NCI-H2107 (cell line): ENCODE measurements at regions not wholly inside any gene's neighbourhood (a gene's known extent, or its start where the extent isn't known, plus 50 kb on each side); places are given as distances from the start of the nearest gene placed in this dataset.

Experiments
- DNase-seq: peaks from one replicate; lab custom pipeline; 2025; lab: John Stamatoyannopoulos, UW

GRCh38 chr13:29996316-29996715 is 145.9 kb upstream of the UBL3 start:
- DNase-seq: no peak

GRCh38 chr13:29994911-29995595 is 144.6 kb upstream of the UBL3 start:
- no peak for DNase-seq

GRCh38 chr13:29993716-29994488 is 143.5 kb upstream of the UBL3 start:
- no peak for DNase-seq

DNA sequence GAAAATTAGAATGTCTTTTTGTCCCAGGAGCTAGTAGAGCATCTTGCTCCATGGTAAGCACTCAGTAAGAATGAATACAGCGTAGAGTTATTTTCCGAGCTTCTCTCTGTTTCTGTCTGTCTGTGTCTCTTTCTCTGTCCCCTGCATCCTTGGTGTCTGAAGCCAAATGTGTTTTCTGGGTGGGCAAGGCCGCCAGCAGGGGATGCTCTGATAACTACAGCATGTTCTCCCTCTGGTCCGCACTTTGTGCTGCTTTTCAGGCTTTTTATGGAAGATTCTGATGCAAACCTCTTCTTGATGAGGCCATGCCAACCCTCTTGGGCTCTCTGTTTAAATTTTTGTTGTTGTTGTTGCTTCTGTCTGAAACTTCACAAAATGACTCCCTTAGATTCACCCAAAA is 142.8 kb upstream of the UBL3 start:
- DNase-seq: no peak

DNA sequence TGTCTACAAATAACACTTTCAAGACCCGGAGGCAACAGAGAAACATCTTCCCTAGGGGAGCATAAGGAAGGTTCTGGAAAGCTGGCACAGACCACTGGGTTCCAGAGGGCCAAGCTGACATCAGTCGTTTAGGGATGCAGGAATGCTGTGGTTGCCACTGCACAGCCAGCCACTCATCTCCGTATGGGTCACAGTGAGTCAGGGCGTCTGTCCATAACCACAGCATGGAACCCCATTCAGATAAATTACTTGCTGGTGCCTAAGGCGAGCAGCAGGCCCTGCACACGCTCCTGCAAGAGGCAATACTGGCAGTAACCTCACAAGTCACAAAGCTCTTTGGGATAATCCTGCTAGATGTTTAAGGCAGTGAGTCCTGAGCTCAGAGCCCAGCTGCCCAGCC is 140.9 kb upstream of the UBL3 start:
- DNase-seq: no peak

DNA sequence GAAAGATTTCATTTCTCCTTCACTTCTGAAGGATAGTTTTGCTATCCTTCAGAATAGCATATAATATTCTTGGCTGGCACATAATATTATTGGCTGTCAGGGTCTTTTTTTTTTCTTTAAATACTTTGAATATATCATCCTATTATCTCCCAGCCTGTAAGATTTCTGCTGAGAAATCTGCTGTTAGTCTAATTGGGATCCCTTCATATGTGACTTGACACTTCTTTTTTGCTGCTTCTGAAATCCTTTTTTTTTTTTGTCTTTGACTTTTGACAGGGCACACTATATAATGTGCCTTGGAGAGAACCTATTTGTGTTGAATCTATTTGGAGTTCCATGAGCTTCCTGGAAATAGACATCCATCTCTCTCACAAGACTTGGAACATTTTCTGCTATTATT is 136.9 kb upstream of the UBL3 start:
- DNase-seq: no peak

- no peak for DNase-seq
Observed at GRCh38 chr13:29980339-29980738, 129.9 kb upstream of the UBL3 start.

DNA sequence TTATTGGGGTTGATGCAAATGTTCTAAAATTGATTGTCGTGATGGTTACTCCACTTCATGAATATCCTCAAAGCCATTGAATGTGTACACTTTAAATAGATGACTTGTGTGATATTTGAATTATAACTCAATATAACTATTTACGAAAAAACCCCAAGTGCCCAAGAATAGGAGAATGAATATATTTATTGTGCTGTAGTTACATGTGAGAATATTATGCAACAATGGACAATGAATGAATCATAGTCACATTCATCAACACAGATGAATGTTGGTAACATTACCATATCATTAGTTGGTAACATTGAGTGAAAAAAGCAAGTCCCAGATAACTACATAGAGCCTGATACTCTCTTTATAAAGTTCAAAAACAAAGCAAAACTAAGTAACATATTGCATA is 127.8 kb upstream of the UBL3 start:
- DNase-seq: no peak

- DNase-seq: no peak
Observed at GRCh38 chr13:29977476-29978120, 127.2 kb upstream of the UBL3 start.

DNA sequence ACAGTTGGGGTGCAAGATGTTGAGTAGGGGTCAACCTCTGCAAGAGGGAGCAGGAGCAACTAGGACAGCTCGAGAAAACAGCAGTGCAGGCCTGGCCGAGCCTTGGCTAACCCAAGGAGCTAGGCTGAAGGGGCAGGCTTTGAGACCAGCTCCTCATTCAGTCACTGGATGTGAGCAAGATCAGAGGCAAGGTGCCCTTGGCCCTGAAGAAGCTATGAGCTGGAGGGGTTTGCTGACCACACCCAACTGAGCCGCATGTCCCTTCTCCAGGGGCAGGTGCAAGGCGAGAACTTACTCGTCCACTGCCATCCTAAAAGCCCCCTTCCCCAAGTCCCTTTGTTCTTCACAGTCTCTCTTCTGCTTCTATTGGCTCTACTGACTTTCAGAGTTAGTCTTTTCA is 126.1 kb upstream of the UBL3 start:
- no peak for DNase-seq

DNA sequence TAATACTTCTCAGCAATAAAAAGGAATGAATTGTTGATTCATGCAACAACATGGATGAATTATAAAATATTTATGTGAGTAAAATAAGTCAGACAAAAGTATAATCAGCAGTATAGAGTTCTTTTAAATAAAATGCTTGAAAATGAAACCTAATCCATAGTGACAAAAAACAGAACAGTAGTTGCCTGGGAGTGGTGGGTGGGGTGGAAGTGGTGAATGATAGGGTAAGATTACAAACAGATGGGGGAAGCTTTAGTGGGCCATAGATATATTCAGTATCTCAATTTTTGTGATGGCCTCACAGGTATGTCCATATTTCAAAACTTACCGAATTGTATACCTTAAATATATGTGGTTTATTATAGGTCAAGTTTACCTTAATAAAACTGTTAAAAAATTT is 124.9 kb upstream of the UBL3 start:
- DNase-seq: no peak

GRCh38 chr13:29969286-29969685 is 118.9 kb upstream of the UBL3 start:
- DNase-seq: no peak

DNA sequence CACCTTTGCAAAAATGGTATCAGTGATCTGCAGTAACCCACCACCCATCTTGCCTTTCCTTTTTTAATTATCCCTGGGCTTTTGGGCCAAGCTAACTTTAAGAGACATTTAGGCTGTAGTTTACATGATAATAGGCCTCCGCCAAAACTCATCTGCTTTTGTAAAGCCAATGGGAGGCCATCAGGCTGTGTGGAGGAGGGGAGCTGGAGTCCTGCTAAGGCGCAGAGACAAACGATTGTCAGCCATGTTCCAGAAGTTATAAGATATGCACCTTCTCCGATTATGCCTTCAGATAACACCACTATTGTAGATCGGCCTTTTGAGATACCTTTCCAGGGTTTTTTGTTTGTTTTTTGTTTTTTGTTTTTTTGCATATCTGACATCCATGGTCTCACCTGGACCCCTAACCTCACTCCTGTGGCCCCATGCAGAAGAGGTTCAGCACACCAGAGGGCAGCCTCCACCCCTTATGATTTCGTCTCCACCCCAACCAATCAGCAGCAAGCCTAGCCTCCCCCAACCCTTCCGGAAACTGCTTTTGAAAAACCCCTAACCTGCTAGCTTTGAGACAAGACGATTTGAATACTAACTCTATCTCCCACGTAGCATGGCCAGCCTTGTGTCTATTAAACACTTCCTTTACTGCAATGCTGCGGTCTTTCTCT is 113.9 kb upstream of the UBL3 start:
- no peak for DNase-seq

- DNase-seq: no peak
Observed at GRCh38 chr13:29963089-29963488, 112.7 kb upstream of the UBL3 start.

GRCh38 chr13:29961036-29961670 is 110.7 kb upstream of the UBL3 start:
- DNase-seq: no peak

GRCh38 chr13:29959603-29960002 is 109.2 kb upstream of the UBL3 start:
- no peak for DNase-seq

- DNase-seq: no peak
Observed at GRCh38 chr13:29959086-29959485, 108.7 kb upstream of the UBL3 start.

GRCh38 chr13:29958476-29958875 is 108.1 kb upstream of the UBL3 start:
- no peak for DNase-seq

DNA sequence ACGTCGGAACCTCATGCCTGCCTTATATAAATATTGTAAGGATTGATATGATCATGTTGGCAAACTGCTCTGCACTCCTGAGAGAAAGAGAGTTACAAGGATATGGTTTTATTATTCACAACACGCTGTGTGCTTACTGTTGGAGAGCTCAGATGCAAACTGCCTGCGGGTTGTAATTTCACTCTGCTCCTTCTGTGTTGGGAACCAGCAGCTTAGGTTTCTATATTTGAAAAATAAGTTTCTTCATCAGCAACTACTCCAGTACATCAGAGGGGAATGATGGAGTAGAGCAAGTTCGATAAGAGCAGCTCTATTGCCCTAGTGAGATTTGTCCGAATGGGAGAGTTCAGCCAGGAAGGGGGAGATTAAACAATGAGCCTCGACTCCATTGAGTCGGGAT is 106.9 kb upstream of the UBL3 start:
- no peak for DNase-seq

GRCh38 chr13:29956853-29957252 is 106.4 kb upstream of the UBL3 start:
- DNase-seq: peak; percentile 9

GRCh38 chr13:29955137-29955650 is 104.8 kb upstream of the UBL3 start:
- DNase-seq: no peak
